ENCODE measurements at regions not wholly inside any gene's neighbourhood (a gene's known extent, or its start where the extent isn't known, plus 50 kb on each side); places are given as distances from the start of the nearest gene placed in this dataset.

- H3K9me3 Mint-ChIP-seq: peaks cover 12% of the 10 kb centered on the region
- CTCF ChIA-PET: no interaction called here
- no peak overlapping the region for H3K27ac Mint-ChIP-seq
- no peak overlapping the region for H3K4me3 Mint-ChIP-seq
- POLR2A ChIA-PET: no interaction called here
- no peaks in the 10 kb centered on the region for H3K36me3 Mint-ChIP-seq (ENCODE audit: low read depth)
- DNase-seq: no peak
- peaks cover 12% of the 10 kb centered on the region for H3K27me3 Mint-ChIP-seq
- peaks cover 2% of the 10 kb centered on the region for H3K4me1 Mint-ChIP-seq
Measured at GRCh38 chr7:45407730-45408408, 166.3 kb upstream of the ADCY1 start.

GRCh38 chr7:45408409-45408737, 165.8 kb upstream of the ADCY1 start:
- Mint-ChIP-seq H3K9me3 (peaks cover 10% of the 10 kb centered on the region), H3K4me1 (no peaks in the 10 kb centered on the region), H3K27me3 (peaks cover 12% of the 10 kb centered on the region), H3K36me3 (ENCODE audit: low read depth) (no peaks in the 10 kb centered on the region), H3K27ac (no peak overlapping the region), H3K4me3 (no peak overlapping the region)
- ChIA-PET CTCF (no interaction called here), POLR2A (no interaction called here)
- DNase-seq: no peak

GRCh38 chr7:45410893-45411292, 163.3 kb upstream of the ADCY1 start:
- Mint-ChIP-seq H3K4me1 (no peaks in the 10 kb centered on the region), H3K36me3 (ENCODE audit: low read depth) (no peaks in the 10 kb centered on the region), H3K4me3 (no peak overlapping the region), H3K9me3 (peaks cover 5% of the 10 kb centered on the region), H3K27me3 (peaks cover 5% of the 10 kb centered on the region), H3K27ac (no peak overlapping the region)
- ChIA-PET CTCF (no interaction called here), POLR2A (no interaction called here)
- DNase-seq: no peak

- no peaks in the 10 kb centered on the region for H3K36me3 Mint-ChIP-seq (ENCODE audit: low read depth)
- H3K9me3 Mint-ChIP-seq: peaks cover 5% of the 10 kb centered on the region
- peaks cover 6% of the 10 kb centered on the region for H3K27me3 Mint-ChIP-seq
- POLR2A ChIA-PET: no interaction called here
- CTCF ChIA-PET: interaction anchor here (0.5 kb wide), 1 partner anchor 376 kb away, joined by 4 read pairs; no protein-coding TSS in a partner anchor
- H3K4me1 Mint-ChIP-seq: no peaks in the 10 kb centered on the region
- no peak overlapping the region for H3K4me3 Mint-ChIP-seq
- DNase-seq: no peak
- H3K27ac Mint-ChIP-seq: no peak overlapping the region
Measured at GRCh38 chr7:45413419-45413818, 160.7 kb upstream of the ADCY1 start.

GRCh38 chr7:45414226-45414625, 159.9 kb upstream of the ADCY1 start:
- Mint-ChIP-seq H3K27ac (no peak overlapping the region), H3K4me3 (no peak overlapping the region), H3K27me3 (peaks cover 6% of the 10 kb centered on the region), H3K36me3 (ENCODE audit: low read depth) (no peaks in the 10 kb centered on the region), H3K9me3 (peaks cover 5% of the 10 kb centered on the region), H3K4me1 (no peaks in the 10 kb centered on the region)
- CTCF ChIA-PET: interaction anchor here (0.5 kb wide), 1 partner anchor 377 kb away, joined by 4 read pairs; no protein-coding TSS in a partner anchor
- DNase-seq: no peak
- POLR2A ChIA-PET: no interaction called here

- ChIA-PET CTCF (no interaction called here), POLR2A (no interaction called here)
- no peaks in the 10 kb centered on the region for H3K4me1 Mint-ChIP-seq
Measured at GRCh38 chr7:45415265-45415664, 158.9 kb upstream of the ADCY1 start.

GRCh38 chr7:45416846-45417245, 157.3 kb upstream of the ADCY1 start:
- POLR2A ChIA-PET: no interaction called here
- Mint-ChIP-seq H3K9me3 (no peaks in the 10 kb centered on the region), H3K4me1 (no peaks in the 10 kb centered on the region), H3K4me3 (no peak overlapping the region), H3K27me3 (peaks cover 16% of the 10 kb centered on the region), H3K27ac (no peak overlapping the region), H3K36me3 (ENCODE audit: low read depth) (no peaks in the 10 kb centered on the region)
- DNase-seq: no peak
- CTCF ChIA-PET: no interaction called here

More at GRCh38 chr7:45415265-45415664, 158.9 kb upstream of the ADCY1 start:
- no peak overlapping the region for H3K27ac Mint-ChIP-seq
- no peak overlapping the region for H3K4me3 Mint-ChIP-seq
- H3K36me3 Mint-ChIP-seq (ENCODE audit: low read depth): no peaks in the 10 kb centered on the region
- peaks cover 5% of the 10 kb centered on the region for H3K9me3 Mint-ChIP-seq
- H3K27me3 Mint-ChIP-seq: peaks cover 11% of the 10 kb centered on the region
- DNase-seq: no peak

- ChIA-PET POLR2A (no interaction called here), CTCF (no interaction called here)
- no peaks in the 10 kb centered on the region for H3K9me3 Mint-ChIP-seq
- no peaks in the 10 kb centered on the region for H3K36me3 Mint-ChIP-seq (ENCODE audit: low read depth)
- peaks cover 16% of the 10 kb centered on the region for H3K27me3 Mint-ChIP-seq
- DNase-seq: no peak
- H3K4me1 Mint-ChIP-seq: no peaks in the 10 kb centered on the region
- H3K27ac Mint-ChIP-seq: no peak overlapping the region
- no peak overlapping the region for H3K4me3 Mint-ChIP-seq
Measured at GRCh38 chr7:45417268-45417667, 156.9 kb upstream of the ADCY1 start.

GRCh38 chr7:45417735-45418134, 156.4 kb upstream of the ADCY1 start:
- Mint-ChIP-seq H3K36me3 (ENCODE audit: low read depth) (no peaks in the 10 kb centered on the region), H3K27me3 (peaks cover 18% of the 10 kb centered on the region), H3K4me1 (no peaks in the 10 kb centered on the region), H3K9me3 (no peaks in the 10 kb centered on the region), H3K4me3 (no peak overlapping the region), H3K27ac (no peak overlapping the region)
- DNase-seq: no peak
- ChIA-PET POLR2A (no interaction called here), CTCF (no interaction called here)

GRCh38 chr7:45420843-45421495, 153.2 kb upstream of the ADCY1 start:
- POLR2A ChIA-PET: no interaction called here
- Mint-ChIP-seq H3K27ac (no peak overlapping the region), H3K27me3 (peaks cover 21% of the 10 kb centered on the region), H3K4me3 (no peak overlapping the region), H3K4me1 (no peaks in the 10 kb centered on the region), H3K36me3 (ENCODE audit: low read depth) (no peaks in the 10 kb centered on the region), H3K9me3 (no peaks in the 10 kb centered on the region)
- no peak for DNase-seq
- CTCF ChIA-PET: no interaction called here

GRCh38 chr7:45421806-45422205, 152.4 kb upstream of the ADCY1 start:
- H3K9me3 Mint-ChIP-seq: no peaks in the 10 kb centered on the region
- DNase-seq: no peak
- H3K4me3 Mint-ChIP-seq: no peak overlapping the region
- ChIA-PET CTCF (no interaction called here), POLR2A (no interaction called here)
- H3K27me3 Mint-ChIP-seq: peaks cover 21% of the 10 kb centered on the region
- H3K4me1 Mint-ChIP-seq: no peaks in the 10 kb centered on the region
- no peak overlapping the region for H3K27ac Mint-ChIP-seq
- H3K36me3 Mint-ChIP-seq (ENCODE audit: low read depth): no peaks in the 10 kb centered on the region

GRCh38 chr7:45430397-45430796, 143.8 kb upstream of the ADCY1 start:
- Mint-ChIP-seq H3K36me3 (ENCODE audit: low read depth) (no peaks in the 10 kb centered on the region), H3K27ac (no peak overlapping the region), H3K27me3 (peaks cover 10% of the 10 kb centered on the region), H3K4me3 (no peak overlapping the region), H3K9me3 (no peaks in the 10 kb centered on the region), H3K4me1 (no peaks in the 10 kb centered on the region)
- CTCF ChIA-PET: no interaction called here
- DNase-seq: no peak
- POLR2A ChIA-PET: no interaction called here

- no peak for DNase-seq
- ChIA-PET POLR2A (no interaction called here), CTCF (no interaction called here)
- Mint-ChIP-seq H3K4me3 (no peak overlapping the region), H3K36me3 (ENCODE audit: low read depth) (no peaks in the 10 kb centered on the region), H3K27me3 (peaks cover 23% of the 10 kb centered on the region), H3K4me1 (no peaks in the 10 kb centered on the region), H3K9me3 (no peaks in the 10 kb centered on the region), H3K27ac (no peak overlapping the region)
Measured at GRCh38 chr7:45434167-45434784, 139.9 kb upstream of the ADCY1 start.

GRCh38 chr7:45435131-45435530, 139.0 kb upstream of the ADCY1 start:
- H3K27ac Mint-ChIP-seq: no peak overlapping the region
- CTCF ChIA-PET: no interaction called here
- H3K27me3 Mint-ChIP-seq: peaks cover 27% of the 10 kb centered on the region
- H3K4me3 Mint-ChIP-seq: no peak overlapping the region
- no peak for DNase-seq
- POLR2A ChIA-PET: no interaction called here
- no peaks in the 10 kb centered on the region for H3K4me1 Mint-ChIP-seq
- H3K9me3 Mint-ChIP-seq: no peaks in the 10 kb centered on the region
- H3K36me3 Mint-ChIP-seq (ENCODE audit: low read depth): no peaks in the 10 kb centered on the region
